Kasumi-1 (cell line): ENCODE measurements at regions not wholly inside any gene's neighbourhood (a gene's known extent, or its start where the extent isn't known, plus 50 kb on each side); places are given as distances from the start of the nearest gene placed in this dataset.

Experiments used
- DNase-seq, 2 experiments: peaks; one replicate each; lab custom pipeline; 2025; lab: John Stamatoyannopoulos, UW

- no peak for DNase-seq
These were observed 209.5 kb upstream of the POU3F1 start for GRCh38 chr1:38256072-38256471.

- no peak for DNase-seq
These were observed 206.7 kb upstream of the POU3F1 start for GRCh38 chr1:38253314-38253713.

- DNase-seq: no peak
These were observed 203.8 kb upstream of the POU3F1 start for GRCh38 chr1:38250356-38250755.

GRCh38 chr1:38249001-38249400 lies 202.4 kb upstream of the POU3F1 start:
- no peak for DNase-seq

- no peak for DNase-seq
These were observed 200.7 kb upstream of the POU3F1 start for GRCh38 chr1:38246955-38247952.

- DNase-seq: no peak
These were observed 197.7 kb upstream of the POU3F1 start for GRCh38 chr1:38244218-38244845.

GRCh38 chr1:38243106-38243505 lies 196.5 kb upstream of the POU3F1 start:
- no peak for DNase-seq

- no peak for DNase-seq
These were observed 195.9 kb upstream of the POU3F1 start for GRCh38 chr1:38242506-38242905.

GRCh38 chr1:38241594-38242334 lies 195.2 kb upstream of the POU3F1 start:
- no peak for DNase-seq

- DNase-seq: no peak
These were observed 194.0 kb upstream of the POU3F1 start for GRCh38 chr1:38240618-38241017.

GRCh38 chr1:38239258-38239835 lies 192.8 kb upstream of the POU3F1 start:
- DNase-seq: no peak

GRCh38 chr1:38238294-38238693 lies 191.7 kb upstream of the POU3F1 start:
- no peak for DNase-seq

GRCh38 chr1:38235705-38236104 lies 189.1 kb upstream of the POU3F1 start:
- no peak for DNase-seq

GRCh38 chr1:38231941-38232340 lies 185.3 kb upstream of the POU3F1 start:
- DNase-seq: no peak

- DNase-seq: no peak
These were observed 182.1 kb upstream of the POU3F1 start for GRCh38 chr1:38228718-38229117.

GRCh38 chr1:38225745-38226144 lies 179.2 kb upstream of the POU3F1 start:
- no peak for DNase-seq

GRCh38 chr1:38223391-38223790 lies 176.8 kb upstream of the POU3F1 start:
- DNase-seq: no peak

- no peak for DNase-seq
These were observed 176.3 kb upstream of the POU3F1 start for GRCh38 chr1:38222891-38223290.

GRCh38 chr1:38221006-38221649 lies 174.5 kb upstream of the POU3F1 start:
- no peak for DNase-seq

GRCh38 chr1:38217316-38217715 lies 170.7 kb upstream of the POU3F1 start:
- DNase-seq: no peak

GRCh38 chr1:38213646-38214434 lies 167.2 kb upstream of the POU3F1 start:
- peak in 1 of 2 experiments; percentile 10 for DNase-seq
